ENCODE measurements at regions not wholly inside any gene's neighbourhood (a gene's known extent, or its start where the extent isn't known, plus 50 kb on each side); places are given as distances from the start of the nearest gene placed in this dataset.

- Histone ChIP-seq H3K4me2 (ENCODE audit: extremely low read depth, insufficient read depth, low read length) (no peak overlapping the region), H3K9me3 (ENCODE audit: control insufficient read depth, insufficient read depth, low read depth, low read length) (no peaks in the 10 kb centered on the region), H3K27ac (ENCODE audit: insufficient read depth, low read length) (no peak overlapping the region), H3K4me3 (replicated peaks in 1 of 4; ENCODE audit: control extremely low read depth in 1 of 4, insufficient read depth in 1 of 4, low read depth in 3 of 4, low read length in 4 of 4) (no peak overlapping the region), H3K79me2 (ENCODE audit: control insufficient read depth, insufficient read depth, low read length) (no peaks in the 10 kb centered on the region), H3K4me1 (ENCODE audit: control insufficient read depth, extremely low read depth, insufficient read depth, low read length) (no peaks in the 10 kb centered on the region), H4K20me1 (ENCODE audit: control insufficient read depth, extremely low read depth, insufficient read depth, low read length) (no peaks in the 10 kb centered on the region), H2AFZ (ENCODE audit: low read length) (no peak overlapping the region), H3K27me3 (ENCODE audit: control insufficient read depth, insufficient read depth, low read length) (no peaks in the 10 kb centered on the region), H3K9ac (ENCODE audit: insufficient read depth, low read length) (no peak overlapping the region), H3K36me3 (ENCODE audit: control insufficient read depth, insufficient read depth, low read length) (no peaks in the 10 kb centered on the region)
- TF ChIP-seq, protein P1, sequence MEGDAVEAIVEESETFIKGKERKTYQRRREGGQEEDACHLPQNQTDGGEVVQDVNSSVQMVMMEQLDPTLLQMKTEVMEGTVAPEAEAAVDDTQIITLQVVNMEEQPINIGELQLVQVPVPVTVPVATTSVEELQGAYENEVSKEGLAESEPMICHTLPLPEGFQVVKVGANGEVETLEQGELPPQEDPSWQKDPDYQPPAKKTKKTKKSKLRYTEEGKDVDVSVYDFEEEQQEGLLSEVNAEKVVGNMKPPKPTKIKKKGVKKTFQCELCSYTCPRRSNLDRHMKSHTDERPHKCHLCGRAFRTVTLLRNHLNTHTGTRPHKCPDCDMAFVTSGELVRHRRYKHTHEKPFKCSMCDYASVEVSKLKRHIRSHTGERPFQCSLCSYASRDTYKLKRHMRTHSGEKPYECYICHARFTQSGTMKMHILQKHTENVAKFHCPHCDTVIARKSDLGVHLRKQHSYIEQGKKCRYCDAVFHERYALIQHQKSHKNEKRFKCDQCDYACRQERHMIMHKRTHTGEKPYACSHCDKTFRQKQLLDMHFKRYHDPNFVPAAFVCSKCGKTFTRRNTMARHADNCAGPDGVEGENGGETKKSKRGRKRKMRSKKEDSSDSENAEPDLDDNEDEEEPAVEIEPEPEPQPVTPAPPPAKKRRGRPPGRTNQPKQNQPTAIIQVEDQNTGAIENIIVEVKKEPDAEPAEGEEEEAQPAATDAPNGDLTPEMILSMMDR (conservative IDR thresholded peaks at IDR 0.05 in 1 of 2, IDR thresholded peaks at IDR 0.05 in 1 of 2; ENCODE audit: low read depth in 1 of 2, low read length in 2 of 2): no peak
- TF ChIP-seq EZH2 (IDR thresholded peaks at IDR 0.05; ENCODE audit: low read length, missing control alignments): no peak
- no peak for DNase-seq (ENCODE audit: low read depth in 2 of 2)
Observed at GRCh38 chr5:162641142-162641813, 573.7 kb downstream of the GABRG2 start.

GRCh38 chr5:162654661-162655405, 587.3 kb downstream of the GABRG2 start:
- Histone ChIP-seq H3K9me3 (ENCODE audit: control insufficient read depth, insufficient read depth, low read depth, low read length) (no peaks in the 10 kb centered on the region), H3K27ac (ENCODE audit: insufficient read depth, low read length) (no peak overlapping the region), H3K4me1 (ENCODE audit: control insufficient read depth, extremely low read depth, insufficient read depth, low read length) (no peaks in the 10 kb centered on the region)

GRCh38 chr5:162657076-162657475, 589.5 kb downstream of the GABRG2 start:
- Histone ChIP-seq H3K27me3 (ENCODE audit: control insufficient read depth, insufficient read depth, low read length) (no peaks in the 10 kb centered on the region), H3K79me2 (ENCODE audit: control insufficient read depth, insufficient read depth, low read length) (no peaks in the 10 kb centered on the region), H2AFZ (ENCODE audit: low read length) (no peak overlapping the region), H3K4me3 (replicated peaks in 1 of 4; ENCODE audit: control extremely low read depth in 1 of 4, insufficient read depth in 1 of 4, low read depth in 3 of 4, low read length in 4 of 4) (no peak overlapping the region), H3K36me3 (ENCODE audit: control insufficient read depth, insufficient read depth, low read length) (no peaks in the 10 kb centered on the region), H3K27ac (ENCODE audit: insufficient read depth, low read length) (no peak overlapping the region), H4K20me1 (ENCODE audit: control insufficient read depth, extremely low read depth, insufficient read depth, low read length) (no peaks in the 10 kb centered on the region), H3K4me2 (ENCODE audit: extremely low read depth, insufficient read depth, low read length) (no peak overlapping the region), H3K9ac (ENCODE audit: insufficient read depth, low read length) (no peak overlapping the region), H3K4me1 (ENCODE audit: control insufficient read depth, extremely low read depth, insufficient read depth, low read length) (no peaks in the 10 kb centered on the region), H3K9me3 (ENCODE audit: control insufficient read depth, insufficient read depth, low read depth, low read length) (no peaks in the 10 kb centered on the region)
- DNase-seq (ENCODE audit: low read depth in 2 of 2): no peak
- TF ChIP-seq, protein P1 (conservative IDR thresholded peaks at IDR 0.05 in 1 of 2, IDR thresholded peaks at IDR 0.05 in 1 of 2; ENCODE audit: low read depth in 1 of 2, low read length in 2 of 2): no peak
- no peak for TF ChIP-seq EZH2 (IDR thresholded peaks at IDR 0.05; ENCODE audit: low read length, missing control alignments)

More at GRCh38 chr5:162654661-162655405, 587.3 kb downstream of the GABRG2 start:
- Histone ChIP-seq H4K20me1 (ENCODE audit: control insufficient read depth, extremely low read depth, insufficient read depth, low read length) (no peaks in the 10 kb centered on the region), H2AFZ (ENCODE audit: low read length) (no peak overlapping the region), H3K4me3 (replicated peaks in 1 of 4; ENCODE audit: control extremely low read depth in 1 of 4, insufficient read depth in 1 of 4, low read depth in 3 of 4, low read length in 4 of 4) (no peak overlapping the region), H3K79me2 (ENCODE audit: control insufficient read depth, insufficient read depth, low read length) (no peaks in the 10 kb centered on the region), H3K4me2 (ENCODE audit: extremely low read depth, insufficient read depth, low read length) (no peak overlapping the region), H3K36me3 (ENCODE audit: control insufficient read depth, insufficient read depth, low read length) (no peaks in the 10 kb centered on the region), H3K9ac (ENCODE audit: insufficient read depth, low read length) (no peak overlapping the region), H3K27me3 (ENCODE audit: control insufficient read depth, insufficient read depth, low read length) (no peaks in the 10 kb centered on the region)
- no peak for TF ChIP-seq EZH2 (IDR thresholded peaks at IDR 0.05; ENCODE audit: low read length, missing control alignments)
- TF ChIP-seq, protein P1 (conservative IDR thresholded peaks at IDR 0.05 in 1 of 2, IDR thresholded peaks at IDR 0.05 in 1 of 2; ENCODE audit: low read depth in 1 of 2, low read length in 2 of 2): no peak
- no peak for DNase-seq (ENCODE audit: low read depth in 2 of 2)
